HL-60/S4 treated with retinoic acid at 250 ng/mL for 4 days and 3 days (cell line): ENCODE measurements at regions not wholly inside any gene's neighbourhood (a gene's known extent, or its start where the extent isn't known, plus 50 kb on each side); places are given as distances from the start of the nearest gene placed in this dataset.
"Not testable (repeated sequence)": the region's sequence is repeated elsewhere in the genome, so short reads cannot be mapped to it uniquely, and the experiment has no call there.

Source experiments
- in situ Hi-C: fragments of 300-500 bp; cut with MboI; formaldehyde crosslinking; loops from 2 replicates; pipeline ENCODE4 v1.7.0; 2022; ENCODE audit warnings: low sequenced_read_pairs

GRCh38 chr13:21228738-21229137 is 52.3 kb downstream of the MRPL57 start:
- in situ Hi-C loops: no loop called here

- in situ Hi-C loops: no loop called here
Measured at GRCh38 chr13:21229241-21230024, 53.0 kb downstream of the MRPL57 start.

- in situ Hi-C loops: no loop called here
Measured at GRCh38 chr13:21230516-21230915, 54.1 kb downstream of the MRPL57 start.

GRCh38 chr13:21231426-21231940 is 55.0 kb downstream of the MRPL57 start:
- in situ Hi-C loops: no loop called here

GRCh38 chr13:21232196-21232595 is 55.7 kb downstream of the MRPL57 start:
- in situ Hi-C loops: no loop called here

GRCh38 chr13:21232599-21232998 is 56.1 kb downstream of the MRPL57 start:
- in situ Hi-C loops: no loop called here

DNA sequence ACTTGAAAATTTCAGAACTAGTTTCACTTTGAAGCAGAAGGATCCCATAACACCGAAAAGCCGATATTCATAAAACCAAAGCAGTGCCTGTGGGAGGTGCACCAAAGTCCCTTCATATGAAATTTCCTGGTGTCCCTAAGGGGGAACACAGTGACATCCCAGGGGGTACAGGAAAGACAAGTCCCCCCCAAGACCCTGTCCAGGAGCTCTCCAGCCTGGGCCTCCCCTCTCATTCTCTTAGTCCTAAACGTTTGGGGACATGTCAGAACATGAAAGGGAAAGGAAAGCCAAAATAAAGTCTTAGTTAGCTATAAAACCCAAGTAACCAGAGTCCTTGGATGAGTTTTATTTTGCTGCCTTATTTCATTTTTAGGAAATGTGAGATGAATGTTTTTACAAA is 56.6 kb downstream of the MRPL57 start:
- in situ Hi-C loops: no loop called here

DNA sequence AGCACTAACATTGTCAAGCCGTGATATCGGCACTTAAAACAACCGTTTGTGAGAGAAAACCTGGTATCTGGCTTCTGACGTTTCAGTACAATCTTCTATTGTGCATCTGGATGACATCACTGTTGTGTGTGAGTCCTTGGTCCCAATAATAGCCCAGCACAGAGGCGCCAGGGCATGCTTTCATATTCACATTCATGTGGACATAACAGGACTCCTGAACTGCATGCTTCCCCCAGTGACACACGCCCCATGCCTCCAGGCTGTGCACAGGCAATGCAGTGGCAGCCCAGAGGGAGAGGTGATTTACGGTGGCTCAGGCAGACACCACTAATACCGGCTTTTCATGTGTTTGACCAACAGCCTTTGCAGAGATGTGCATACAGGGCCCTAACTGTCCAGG is 58.1 kb downstream of the MRPL57 start:
- in situ Hi-C loops: no loop called here

GRCh38 chr13:21235174-21235573 is 58.7 kb downstream of the MRPL57 start:
- in situ Hi-C loops: no loop called here

GRCh38 chr13:21237081-21237480 is 60.6 kb downstream of the MRPL57 start:
- in situ Hi-C loops: no loop called here

DNA sequence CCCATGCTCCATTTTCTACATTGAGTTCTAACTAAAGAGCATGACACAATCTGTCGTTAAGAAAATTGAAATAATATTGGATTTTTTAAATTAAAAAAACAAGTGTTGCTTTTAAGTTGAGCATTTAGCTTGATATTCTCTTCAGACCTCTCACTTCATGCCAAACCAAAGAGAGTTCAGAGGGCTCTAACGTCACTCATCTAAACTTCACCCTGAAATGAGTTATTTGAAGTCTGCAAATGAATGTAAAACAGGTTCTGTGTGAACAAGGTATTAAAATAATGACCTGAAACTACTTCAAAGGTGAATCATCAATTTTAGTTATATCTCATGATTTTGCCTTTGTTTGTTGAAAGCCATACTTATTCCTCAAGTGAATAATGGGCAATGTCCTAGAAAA is 61.8 kb downstream of the MRPL57 start:
- in situ Hi-C loops: no loop called here

DNA sequence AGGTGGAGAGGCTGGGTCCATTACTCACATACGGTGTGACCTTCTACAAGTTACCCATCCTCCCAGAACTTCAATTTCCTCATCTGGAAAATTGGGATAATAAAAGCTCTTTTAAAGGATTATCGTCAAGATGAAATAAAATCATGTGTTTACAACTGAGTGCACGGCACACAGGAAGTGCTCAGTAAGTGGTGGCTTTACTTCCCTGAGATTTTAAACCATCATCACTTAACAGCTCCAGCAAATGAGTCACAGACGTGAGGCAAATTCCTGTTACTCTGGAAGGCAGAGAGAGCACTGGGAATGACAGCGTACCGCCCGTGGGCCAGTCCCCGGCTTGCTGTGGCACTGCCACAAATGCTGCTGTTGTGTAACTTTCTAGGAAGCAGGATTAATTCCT is 64.1 kb downstream of the MRPL57 start:
- in situ Hi-C loops: no loop called here

DNA sequence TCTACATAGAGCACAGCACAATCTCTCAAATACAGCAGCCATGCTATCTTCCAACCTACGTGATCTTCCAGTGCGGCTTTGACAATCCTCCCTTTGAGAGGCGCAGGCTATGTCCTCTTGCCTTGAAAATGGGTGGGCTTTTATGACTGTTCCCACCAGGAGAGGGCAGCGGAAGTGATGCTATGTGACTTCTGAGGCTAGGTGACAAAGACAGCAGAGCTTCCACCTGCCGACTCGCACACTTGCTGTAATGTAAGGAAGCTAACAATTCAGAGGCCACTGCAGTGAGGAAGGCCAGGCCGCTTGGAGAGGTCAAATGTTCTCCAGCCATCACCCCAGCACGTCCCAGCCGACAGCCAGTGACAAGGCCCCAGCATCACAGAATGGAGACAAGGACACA is 65.8 kb downstream of the MRPL57 start:
- in situ Hi-C loops: no loop called here

DNA sequence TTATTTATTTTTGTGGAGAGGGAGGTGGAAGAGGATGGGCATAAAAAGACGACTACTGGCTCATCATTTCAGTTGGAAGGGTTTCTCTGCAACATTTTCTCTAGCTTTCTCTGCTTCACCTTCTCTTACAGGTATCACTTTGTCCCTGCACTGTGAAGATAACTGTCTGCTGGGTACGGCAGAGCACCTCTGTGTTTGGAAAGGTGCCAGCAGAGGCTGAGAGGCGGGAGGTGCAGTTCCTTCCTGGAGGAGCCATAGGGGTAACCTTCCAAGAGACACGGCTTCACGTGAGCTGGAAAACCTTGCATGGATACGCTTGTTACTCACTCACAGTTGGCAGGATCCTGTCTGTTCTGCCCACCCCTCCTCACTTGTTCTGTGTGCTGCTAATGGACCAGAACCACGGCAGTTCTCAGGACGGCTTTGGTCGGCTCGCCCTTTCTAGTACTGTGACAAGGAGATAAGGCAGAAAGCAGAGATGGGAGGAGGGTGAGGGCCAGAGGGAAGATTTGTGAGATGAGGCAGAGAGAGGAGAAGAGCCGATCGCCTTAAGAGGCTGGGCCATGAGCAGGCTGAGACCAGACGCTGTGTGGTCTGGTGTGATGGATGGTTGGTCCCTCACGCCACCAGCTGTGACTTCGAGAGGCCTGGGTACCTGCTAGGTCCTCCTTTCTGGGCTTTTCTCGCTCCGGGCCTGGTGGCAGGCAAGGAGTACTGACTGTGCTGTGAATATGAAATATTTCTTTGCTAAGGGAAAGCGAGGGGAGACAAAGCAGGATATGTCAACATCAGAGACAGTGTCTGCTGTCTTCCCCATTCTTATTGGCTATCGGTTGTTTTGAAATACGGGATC is 66.8 kb downstream of the MRPL57 start:
- in situ Hi-C loops: no loop called here

DNA sequence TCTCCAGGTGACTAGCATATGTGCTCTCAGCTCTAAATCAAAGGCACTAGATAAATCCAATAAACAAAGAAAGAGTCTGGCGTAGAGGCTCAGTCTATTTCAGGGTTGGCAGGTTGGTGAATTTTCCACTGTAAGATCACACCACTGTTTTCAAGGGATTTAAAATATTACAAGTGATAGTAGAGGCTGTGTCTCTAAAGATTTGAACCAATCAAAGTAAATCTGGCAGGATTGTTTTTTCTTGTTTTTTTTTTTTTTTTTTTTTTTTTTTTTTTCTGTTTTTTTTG is 67.4 kb downstream of the MRPL57 start:
- in situ Hi-C loops: not testable (repeated sequence)

DNA sequence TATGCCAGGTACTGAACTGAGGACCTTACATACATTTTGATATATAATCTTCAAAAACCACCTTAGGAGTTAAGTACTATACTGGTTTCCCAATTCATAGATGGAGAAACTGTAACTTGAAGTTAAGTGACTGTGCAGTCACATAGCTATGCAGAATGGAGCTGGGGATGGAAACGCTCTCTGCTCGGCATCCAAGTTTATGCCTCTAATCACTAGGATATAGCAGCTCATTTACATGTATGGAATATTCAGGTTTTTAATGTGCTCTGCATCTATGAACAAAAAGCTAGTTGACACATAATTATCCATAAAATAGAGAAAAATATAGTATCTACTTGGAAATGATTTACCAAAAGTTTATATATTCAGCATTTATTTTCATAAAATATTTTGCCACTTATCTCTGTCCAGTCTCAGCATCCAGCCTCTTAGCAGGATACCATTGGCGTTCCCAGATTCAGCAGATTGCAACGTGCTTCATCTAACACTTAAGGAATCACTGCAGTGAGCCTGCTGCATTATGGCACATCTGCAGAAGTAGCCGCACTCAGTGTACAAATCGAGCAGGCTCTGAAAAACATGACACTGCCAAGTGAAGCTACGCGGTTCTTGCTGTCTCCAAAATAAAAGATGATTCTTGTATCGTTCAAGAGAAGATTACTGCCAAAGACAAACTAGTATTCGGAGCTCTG is 70.4 kb downstream of the MRPL57 start:
- in situ Hi-C loops: no loop called here

DNA sequence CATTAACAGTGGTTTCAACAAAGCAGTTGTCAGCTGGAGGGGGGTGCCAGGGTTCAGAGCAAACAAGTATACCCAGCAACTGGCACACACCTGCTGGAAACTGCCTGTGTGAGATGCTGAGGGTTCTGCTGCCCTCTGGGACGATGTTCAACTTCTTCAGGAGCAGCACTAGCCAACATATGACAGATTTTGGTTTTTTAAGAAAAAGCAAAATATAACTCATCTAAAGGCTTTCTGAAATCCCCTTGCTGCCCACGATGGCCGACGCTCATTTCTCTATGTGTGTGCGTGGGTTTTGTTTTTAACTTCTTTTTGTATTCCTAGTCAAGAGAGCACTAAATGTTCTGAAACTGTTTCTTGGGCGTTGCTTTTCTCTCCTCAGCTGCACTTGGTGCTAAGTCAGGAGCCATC is 79.9 kb downstream of the MRPL57 start:
- in situ Hi-C loops: no loop called here

GRCh38 chr13:21256891-21257290 is 80.4 kb downstream of the MRPL57 start:
- in situ Hi-C loops: no loop called here

DNA sequence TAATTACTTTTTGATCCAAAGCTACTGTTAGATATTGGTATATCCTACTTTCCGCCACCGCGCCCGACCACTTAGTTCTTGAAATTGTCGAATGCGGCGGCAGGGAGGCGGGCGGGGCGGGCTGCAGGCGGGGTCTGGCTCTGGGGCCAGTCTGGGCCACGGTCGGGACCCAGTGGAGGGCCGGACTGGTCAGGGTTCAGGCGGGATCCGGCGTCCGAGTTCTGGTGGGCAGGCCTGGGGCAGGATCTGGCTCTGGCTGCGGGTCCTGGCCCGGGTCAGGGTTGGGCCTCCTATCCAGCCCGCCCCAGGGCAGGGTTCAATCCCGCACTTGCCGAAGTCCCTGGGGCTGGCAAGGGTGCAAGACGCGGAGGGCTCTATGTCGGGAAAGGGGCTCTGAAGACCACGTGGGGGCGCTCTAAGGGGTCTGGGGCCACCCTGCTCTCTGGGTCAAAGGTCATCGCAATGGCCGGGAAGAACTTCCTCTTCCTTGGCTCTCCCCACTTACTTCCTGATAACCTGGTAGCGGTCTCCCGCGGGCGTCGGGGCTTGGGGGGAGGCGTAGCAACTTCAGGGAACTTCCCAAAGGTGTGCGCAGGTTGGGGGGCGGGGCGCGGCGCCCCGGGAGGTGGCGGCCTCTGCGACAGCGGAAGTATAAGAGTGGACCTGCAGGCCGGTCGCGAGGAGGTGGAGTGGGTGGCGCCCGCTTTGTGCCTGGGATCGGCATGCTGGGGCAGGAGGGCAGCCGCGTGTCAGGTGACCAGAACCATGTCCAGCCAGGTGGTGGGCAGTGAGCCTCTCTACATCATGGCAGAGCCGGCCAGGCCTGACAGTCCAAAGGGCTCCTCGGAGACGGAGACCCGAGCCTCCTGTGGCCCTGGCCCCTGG is 83.4 kb downstream of the MRPL57 start:
- in situ Hi-C loops: no loop called here

DNA sequence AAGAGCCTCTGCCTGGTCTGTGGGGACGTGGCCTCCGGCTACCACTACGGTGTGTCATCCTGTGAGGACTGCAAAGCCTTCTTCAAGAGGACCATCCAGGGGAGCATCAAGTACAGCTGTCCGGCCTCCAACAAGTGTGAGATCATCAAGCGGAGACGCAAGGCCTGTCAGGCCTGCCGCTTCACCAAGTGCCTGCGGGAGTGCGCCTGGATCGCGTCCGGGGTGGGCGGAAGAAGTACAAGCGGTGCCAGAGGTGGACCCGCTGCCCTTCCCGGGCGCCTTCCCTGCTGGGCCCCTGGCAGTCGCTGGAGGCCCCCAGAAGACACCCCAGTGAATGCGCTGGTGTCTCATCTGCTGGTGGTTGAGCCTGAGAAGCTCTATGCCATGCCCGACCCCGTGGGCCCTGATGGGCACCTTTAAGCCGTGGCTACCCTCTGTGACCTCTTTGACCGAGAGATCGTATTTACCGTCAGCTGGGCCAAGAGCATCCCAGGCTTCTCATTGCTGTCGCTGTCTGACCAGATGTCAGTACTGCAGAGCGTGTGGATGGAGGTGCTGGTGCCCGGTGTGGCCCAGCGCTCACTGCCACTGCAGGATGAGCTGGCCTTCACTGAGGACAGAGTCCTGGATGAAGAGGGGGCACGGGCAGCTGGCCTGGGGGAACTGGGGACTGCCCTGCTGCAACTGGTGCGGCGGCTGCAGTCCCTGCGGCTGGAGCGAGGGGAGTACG is 84.3 kb downstream of the MRPL57 start:
- in situ Hi-C loops: not testable (repeated sequence)
